ENCODE measurements at regions not wholly inside any gene's neighbourhood (a gene's known extent, or its start where the extent isn't known, plus 50 kb on each side); places are given as distances from the start of the nearest gene placed in this dataset.

DNA sequence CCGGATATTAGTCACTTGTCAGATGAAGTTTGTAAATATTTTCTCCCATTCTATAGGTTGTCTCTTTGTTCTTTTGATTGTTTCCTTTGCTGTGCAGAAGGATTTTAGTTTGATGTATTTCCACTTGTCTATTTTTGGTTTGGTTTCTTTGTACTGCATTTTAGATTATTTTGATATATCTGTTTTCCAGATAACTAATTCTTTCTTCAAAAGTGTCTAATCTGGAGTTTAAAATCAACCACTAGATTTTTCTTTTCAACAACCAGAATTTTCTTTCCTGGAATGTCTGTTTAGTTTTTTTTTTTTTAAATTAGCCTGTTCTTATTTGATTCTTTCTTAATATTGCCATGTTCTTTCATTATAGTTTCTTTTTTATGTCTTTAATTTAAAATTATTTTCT, 116.8 kb upstream of the INHBA start:
- TF ChIP-seq, protein P1, sequence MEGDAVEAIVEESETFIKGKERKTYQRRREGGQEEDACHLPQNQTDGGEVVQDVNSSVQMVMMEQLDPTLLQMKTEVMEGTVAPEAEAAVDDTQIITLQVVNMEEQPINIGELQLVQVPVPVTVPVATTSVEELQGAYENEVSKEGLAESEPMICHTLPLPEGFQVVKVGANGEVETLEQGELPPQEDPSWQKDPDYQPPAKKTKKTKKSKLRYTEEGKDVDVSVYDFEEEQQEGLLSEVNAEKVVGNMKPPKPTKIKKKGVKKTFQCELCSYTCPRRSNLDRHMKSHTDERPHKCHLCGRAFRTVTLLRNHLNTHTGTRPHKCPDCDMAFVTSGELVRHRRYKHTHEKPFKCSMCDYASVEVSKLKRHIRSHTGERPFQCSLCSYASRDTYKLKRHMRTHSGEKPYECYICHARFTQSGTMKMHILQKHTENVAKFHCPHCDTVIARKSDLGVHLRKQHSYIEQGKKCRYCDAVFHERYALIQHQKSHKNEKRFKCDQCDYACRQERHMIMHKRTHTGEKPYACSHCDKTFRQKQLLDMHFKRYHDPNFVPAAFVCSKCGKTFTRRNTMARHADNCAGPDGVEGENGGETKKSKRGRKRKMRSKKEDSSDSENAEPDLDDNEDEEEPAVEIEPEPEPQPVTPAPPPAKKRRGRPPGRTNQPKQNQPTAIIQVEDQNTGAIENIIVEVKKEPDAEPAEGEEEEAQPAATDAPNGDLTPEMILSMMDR (IDR thresholded peaks at IDR 0.05) = no peak
- no peak for TF ChIP-seq POLR2A (IDR thresholded peaks at IDR 0.05)

Data from lower leg skin (tissue), 3 donors.